GM12874 (cell line): ENCODE measurements at regions not wholly inside any gene's neighbourhood (a gene's known extent, or its start where the extent isn't known, plus 50 kb on each side); places are given as distances from the start of the nearest gene placed in this dataset.

Experiments used
- CTCF ChIP-seq: IDR thresholded peaks from 2 replicates; pipeline ENCODE4 v1.5.1; 2011; ENCODE audit warnings: low read depth, mild to moderate bottlenecking, control low read depth, low read length, moderate library complexity; ENCODE audit not compliant: insufficient read depth

- TF ChIP-seq CTCF = no peak
Measured at GRCh38 chr3:181919375-181919774, 207.7 kb downstream of the SOX2 start.

GRCh38 chr3:181920409-181920808, 208.7 kb downstream of the SOX2 start:
- no peak for TF ChIP-seq CTCF

- TF ChIP-seq CTCF = no peak
Measured at GRCh38 chr3:181921220-181921619, 209.5 kb downstream of the SOX2 start.

GRCh38 chr3:181929501-181929900, 217.8 kb downstream of the SOX2 start:
- no peak for TF ChIP-seq CTCF

- no peak for TF ChIP-seq CTCF
Measured at GRCh38 chr3:181930105-181930504, 218.4 kb downstream of the SOX2 start.

- TF ChIP-seq CTCF = no peak
Measured at GRCh38 chr3:181932039-181932438, 220.3 kb downstream of the SOX2 start.

GRCh38 chr3:181933052-181933618, 221.4 kb downstream of the SOX2 start:
- TF ChIP-seq CTCF = no peak
